Keratinocyte (primary cell): ENCODE measurements at regions not wholly inside any gene's neighbourhood (a gene's known extent, or its start where the extent isn't known, plus 50 kb on each side); places are given as distances from the start of the nearest gene placed in this dataset.

Experiments
- DNase-seq: peaks from one replicate; pipeline ENCODE4 v3.0.0-alpha.2; 2011; ENCODE audit warnings: low read depth, missing footprints, low spot score
- FAIRE-seq: peaks from 2 replicates; lab custom pipeline; 2011; peaks lifted over from hg19 to GRCh38; lab: Jason Lieb, UNC
- H2AFZ ChIP-seq: 2 replicates; pipeline ENCODE4 v1.6.0; 2012; ENCODE audit warnings: low read length, control low read depth, inconsistent platforms; ENCODE audit not compliant: control insufficient read depth
- H3K27ac ChIP-seq: 2 replicates; pipeline ENCODE4 v1.5.1; 2011; ENCODE audit warnings: low read length; ENCODE audit not compliant: control insufficient read depth, insufficient read depth
- H3K27me3 ChIP-seq: 3 replicates; pipeline ENCODE4 v1.6.0; 2011; ENCODE audit warnings: low read length; ENCODE audit not compliant: control insufficient read depth, insufficient read depth; ENCODE audit errors: extremely low read depth
- H3K36me3 ChIP-seq, 2 experiments: 2 replicates in 1 of 2; 3 replicates in 1 of 2; pipeline ENCODE4 v1.5.1; 2011; ENCODE audit warnings: low read length in 2 of 2, mild to moderate bottlenecking in 1 of 2; ENCODE audit not compliant: control insufficient read depth in 2 of 2, insufficient read depth in 2 of 2; ENCODE audit errors: extremely low read depth in 1 of 2
- H3K4me1 ChIP-seq: 3 replicates; pipeline ENCODE4 v1.5.1; 2011; ENCODE audit warnings: low read length; ENCODE audit not compliant: control insufficient read depth, insufficient read depth; ENCODE audit errors: extremely low read depth
- H3K4me2 ChIP-seq: 3 replicates; pipeline ENCODE4 v1.6.0; 2011; ENCODE audit warnings: low read depth, low read length; ENCODE audit not compliant: control insufficient read depth, insufficient read depth; ENCODE audit errors: extremely low read depth
- H3K4me3 ChIP-seq, 3 experiments: fragments of 200-600 bp in 1 of 3; sonication (generic) in 1 of 3; 2 replicates in 2 of 3; 3 replicates in 1 of 3; pipeline ENCODE4 v1.5.1; 2011 to 2016; ENCODE audit warnings: low read length in 3 of 3, mild to moderate bottlenecking in 3 of 3, control low read depth in 2 of 3, inconsistent platforms in 1 of 3, low read depth in 1 of 3, mixed read lengths in 1 of 3, mixed run types in 1 of 3, moderate library complexity in 1 of 3; ENCODE audit not compliant: control insufficient read depth in 2 of 3, insufficient read depth in 2 of 3; ENCODE audit errors: extremely low read depth in 1 of 3
- H3K79me2 ChIP-seq: 2 replicates; pipeline ENCODE4 v1.6.0; 2012; ENCODE audit warnings: low read length; ENCODE audit not compliant: control insufficient read depth, insufficient read depth
- H3K9ac ChIP-seq: 3 replicates; pipeline ENCODE4 v1.6.0; 2011; ENCODE audit warnings: low read length; ENCODE audit not compliant: control insufficient read depth, insufficient read depth; ENCODE audit errors: extremely low read depth
- H3K9me1 ChIP-seq: 3 replicates; pipeline ENCODE4 v1.6.0; 2011; ENCODE audit warnings: low read length; ENCODE audit not compliant: control insufficient read depth, insufficient read depth; ENCODE audit errors: extremely low read depth
- H3K9me3 ChIP-seq: 2 replicates; pipeline ENCODE4 v1.5.1; 2012; ENCODE audit warnings: low read depth, low read length; ENCODE audit not compliant: control insufficient read depth
- H4K20me1 ChIP-seq: 3 replicates; pipeline ENCODE4 v1.6.0; 2011; ENCODE audit warnings: low read length; ENCODE audit not compliant: control insufficient read depth, insufficient read depth; ENCODE audit errors: extremely low read depth
- EZH2 ChIP-seq: IDR thresholded peaks from one replicate; pipeline ENCODE4 v1.6.1; 2012; ENCODE audit warnings: inconsistent platforms, mild to moderate bottlenecking, low read length, moderate library complexity
- dilution Hi-C: fragments of 300-500 bp; cut with MboI; formaldehyde crosslinking; loops from one replicate; pipeline ENCODE4 v1.7.0; 2020; ENCODE audit warnings: low sequenced_read_pairs; ENCODE audit not compliant: extremely low pct_ligation_motif_present
- TF ChIP-seq, protein P1 (sequence below), 3 experiments: IDR thresholded peaks in 1 of 3; conservative IDR thresholded peaks in 1 of 3; optimal IDR thresholded peaks in 1 of 3; 2 replicates in 2 of 3; 3 replicates in 1 of 3; pipeline versions ENCODE3 to v1.5.1; 2011; ENCODE audit warnings: low read length in 3 of 3, mild to moderate bottlenecking in 3 of 3, moderate library complexity in 2 of 3, control low read depth in 1 of 3, inconsistent platforms in 1 of 3; ENCODE audit not compliant: insufficient read depth in 2 of 3; ENCODE audit errors: extremely low read depth in 1 of 3

DNA sequence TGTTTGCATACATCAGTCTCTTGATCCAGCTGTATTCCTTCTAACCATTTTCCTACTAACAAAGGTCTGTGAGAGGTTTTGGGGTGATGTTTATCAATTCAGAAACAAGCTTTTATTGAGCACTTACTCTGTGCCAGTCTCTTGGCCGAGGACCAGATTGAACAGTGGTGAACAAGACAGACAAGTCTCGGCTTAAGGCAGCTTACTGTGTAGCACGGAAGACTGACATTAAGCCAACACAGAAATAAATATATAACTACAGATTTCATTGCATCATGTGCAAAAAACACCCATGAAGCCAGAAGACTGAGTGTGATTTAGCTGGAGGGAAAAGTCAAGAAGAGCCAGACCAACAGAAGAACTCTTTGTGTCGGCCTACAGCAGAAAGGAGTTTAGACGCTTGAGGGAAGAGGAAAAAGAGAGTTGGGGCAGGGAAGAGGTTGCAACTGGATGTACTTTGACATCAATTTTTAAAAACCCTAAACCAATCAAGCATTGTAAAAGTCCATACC is 549.6 kb upstream of the CITED2 start:
- Histone ChIP-seq H3K27ac (no peak overlapping the region), H3K9me3 (no peaks in the 10 kb centered on the region), H3K79me2 (no peaks in the 10 kb centered on the region), H3K27me3 (no peaks in the 10 kb centered on the region), H2AFZ (peak overlapping the region; percentile 39), H3K4me3 (no peak overlapping the region), H3K9ac (no peak overlapping the region), H3K36me3 (no peaks in the 10 kb centered on the region), H4K20me1 (no peaks in the 10 kb centered on the region), H3K4me2 (no peak overlapping the region), H3K9me1 (no peaks in the 10 kb centered on the region), H3K4me1 (no peaks in the 10 kb centered on the region)
- DNase-seq: no peak
- TF ChIP-seq, protein P1, sequence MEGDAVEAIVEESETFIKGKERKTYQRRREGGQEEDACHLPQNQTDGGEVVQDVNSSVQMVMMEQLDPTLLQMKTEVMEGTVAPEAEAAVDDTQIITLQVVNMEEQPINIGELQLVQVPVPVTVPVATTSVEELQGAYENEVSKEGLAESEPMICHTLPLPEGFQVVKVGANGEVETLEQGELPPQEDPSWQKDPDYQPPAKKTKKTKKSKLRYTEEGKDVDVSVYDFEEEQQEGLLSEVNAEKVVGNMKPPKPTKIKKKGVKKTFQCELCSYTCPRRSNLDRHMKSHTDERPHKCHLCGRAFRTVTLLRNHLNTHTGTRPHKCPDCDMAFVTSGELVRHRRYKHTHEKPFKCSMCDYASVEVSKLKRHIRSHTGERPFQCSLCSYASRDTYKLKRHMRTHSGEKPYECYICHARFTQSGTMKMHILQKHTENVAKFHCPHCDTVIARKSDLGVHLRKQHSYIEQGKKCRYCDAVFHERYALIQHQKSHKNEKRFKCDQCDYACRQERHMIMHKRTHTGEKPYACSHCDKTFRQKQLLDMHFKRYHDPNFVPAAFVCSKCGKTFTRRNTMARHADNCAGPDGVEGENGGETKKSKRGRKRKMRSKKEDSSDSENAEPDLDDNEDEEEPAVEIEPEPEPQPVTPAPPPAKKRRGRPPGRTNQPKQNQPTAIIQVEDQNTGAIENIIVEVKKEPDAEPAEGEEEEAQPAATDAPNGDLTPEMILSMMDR (optimal IDR thresholded peaks at IDR 0.05 in 1 of 3, IDR thresholded peaks at IDR 0.05 in 1 of 3, conservative IDR thresholded peaks at IDR 0.05 in 1 of 3; ENCODE audit: extremely low read depth in 1 of 3, insufficient read depth in 2 of 3, low read length in 3 of 3): no peak
- no peak for FAIRE-seq
- dilution Hi-C loops: no loop called here

DNA sequence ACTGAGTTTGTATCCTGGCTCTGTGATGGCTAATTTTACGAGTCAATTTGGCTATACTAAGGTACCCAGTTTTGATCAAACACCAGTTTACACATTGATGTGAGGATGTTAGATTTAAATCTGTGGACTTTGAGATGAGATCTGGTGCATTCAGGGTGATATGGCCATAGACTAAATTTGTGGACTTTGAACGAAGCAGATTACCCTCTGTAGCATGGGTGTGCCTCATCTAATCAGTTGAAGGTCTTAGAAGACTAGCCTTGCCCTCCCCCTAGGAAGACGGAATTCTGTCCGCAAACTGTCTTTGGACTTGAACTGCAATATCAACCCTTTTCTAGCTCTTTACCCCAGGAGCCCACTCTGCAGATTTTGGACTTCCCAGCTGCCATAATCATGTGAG is 547.8 kb upstream of the CITED2 start:
- no peak overlapping the region for H3K27ac ChIP-seq
- no peak overlapping the region for H3K9ac ChIP-seq
- no peak overlapping the region for H2AFZ ChIP-seq
- no peaks in the 10 kb centered on the region for H4K20me1 ChIP-seq
- H3K4me2 ChIP-seq: no peak overlapping the region
- FAIRE-seq: no peak
- no peaks in the 10 kb centered on the region for H3K9me3 ChIP-seq
- dilution Hi-C loops: no loop called here
- no peak overlapping the region for H3K4me3 ChIP-seq
- H3K27me3 ChIP-seq: no peaks in the 10 kb centered on the region
- H3K79me2 ChIP-seq: no peaks in the 10 kb centered on the region
- no peak for DNase-seq
- TF ChIP-seq EZH2: no peak
- TF ChIP-seq, protein P1 (optimal IDR thresholded peaks at IDR 0.05 in 1 of 3, IDR thresholded peaks at IDR 0.05 in 1 of 3, conservative IDR thresholded peaks at IDR 0.05 in 1 of 3; ENCODE audit: extremely low read depth in 1 of 3, insufficient read depth in 2 of 3, low read length in 3 of 3): no peak
- H3K4me1 ChIP-seq: no peaks in the 10 kb centered on the region
- no peaks in the 10 kb centered on the region for H3K36me3 ChIP-seq
- no peaks in the 10 kb centered on the region for H3K9me1 ChIP-seq
